GM10248 (cell line): ENCODE measurements at regions not wholly inside any gene's neighbourhood (a gene's known extent, or its start where the extent isn't known, plus 50 kb on each side); places are given as distances from the start of the nearest gene placed in this dataset.

Source experiments
- CTCF ChIA-PET: fragments of 300-600 bp; sonication (Branson Sonifier 250); formaldehyde crosslinking; extraction: SDS; loops from one replicate; lab custom pipeline; 2021; ENCODE audit warnings: antibody characterized with exemption; lab: Yijun Ruan, JAX
- POLR2A ChIA-PET: fragments of 350-650 bp; sonication (Branson Sonifier 250); formaldehyde crosslinking; extraction: SDS; loops from one replicate; lab custom pipeline; 2020; ENCODE audit warnings: antibody characterized with exemption; lab: Yijun Ruan, JAX
- DNase-seq: peaks from one replicate; pipeline ENCODE4 v3.0.0; 2012; ENCODE audit errors: extremely low spot score
- TF ChIP-seq, protein P1 (sequence below): IDR thresholded peaks from 2 replicates; pipeline ENCODE4 v1.5.1; 2012; ENCODE audit warnings: mild to moderate bottlenecking, low read depth; ENCODE audit errors: extremely low read depth, missing control alignments, control extremely low read depth

GRCh38 chr1:5220821-5221220 lies 566.4 kb downstream of the AJAP1 start:
- TF ChIP-seq, protein P1, sequence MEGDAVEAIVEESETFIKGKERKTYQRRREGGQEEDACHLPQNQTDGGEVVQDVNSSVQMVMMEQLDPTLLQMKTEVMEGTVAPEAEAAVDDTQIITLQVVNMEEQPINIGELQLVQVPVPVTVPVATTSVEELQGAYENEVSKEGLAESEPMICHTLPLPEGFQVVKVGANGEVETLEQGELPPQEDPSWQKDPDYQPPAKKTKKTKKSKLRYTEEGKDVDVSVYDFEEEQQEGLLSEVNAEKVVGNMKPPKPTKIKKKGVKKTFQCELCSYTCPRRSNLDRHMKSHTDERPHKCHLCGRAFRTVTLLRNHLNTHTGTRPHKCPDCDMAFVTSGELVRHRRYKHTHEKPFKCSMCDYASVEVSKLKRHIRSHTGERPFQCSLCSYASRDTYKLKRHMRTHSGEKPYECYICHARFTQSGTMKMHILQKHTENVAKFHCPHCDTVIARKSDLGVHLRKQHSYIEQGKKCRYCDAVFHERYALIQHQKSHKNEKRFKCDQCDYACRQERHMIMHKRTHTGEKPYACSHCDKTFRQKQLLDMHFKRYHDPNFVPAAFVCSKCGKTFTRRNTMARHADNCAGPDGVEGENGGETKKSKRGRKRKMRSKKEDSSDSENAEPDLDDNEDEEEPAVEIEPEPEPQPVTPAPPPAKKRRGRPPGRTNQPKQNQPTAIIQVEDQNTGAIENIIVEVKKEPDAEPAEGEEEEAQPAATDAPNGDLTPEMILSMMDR, result no peak
- POLR2A ChIA-PET, result no interaction called here

GRCh38 chr1:5220421-5220820 lies 566.0 kb downstream of the AJAP1 start:
- DNase-seq, result no peak
- CTCF ChIA-PET, result interaction anchor here (1.5 kb wide), 1 partner anchor 9 kb away, joined by 5 read pairs; no protein-coding TSS in a partner anchor
- POLR2A ChIA-PET, result no interaction called here
- TF ChIP-seq, protein P1, result no peak

More at GRCh38 chr1:5220821-5221220, 566.4 kb downstream of the AJAP1 start:
- CTCF ChIA-PET, result interaction anchor here (1.5 kb wide), 1 partner anchor 10 kb away, joined by 5 read pairs; no protein-coding TSS in a partner anchor
- no peak for DNase-seq

GRCh38 chr1:5200006-5200405 lies 545.6 kb downstream of the AJAP1 start:
- TF ChIP-seq, protein P1, result no peak
- POLR2A ChIA-PET, result no interaction called here
- no peak for DNase-seq
- CTCF ChIA-PET, result no interaction called here

- TF ChIP-seq, protein P1, result no peak
- CTCF ChIA-PET, result no interaction called here
- DNase-seq, result no peak
- POLR2A ChIA-PET, result no interaction called here
Observed at GRCh38 chr1:5198328-5198727, 543.9 kb downstream of the AJAP1 start.

- DNase-seq, result no peak
- ChIA-PET CTCF (no interaction called here), POLR2A (no interaction called here)
- TF ChIP-seq, protein P1, result no peak
Observed at GRCh38 chr1:5191470-5191869, 537.1 kb downstream of the AJAP1 start.

DNA sequence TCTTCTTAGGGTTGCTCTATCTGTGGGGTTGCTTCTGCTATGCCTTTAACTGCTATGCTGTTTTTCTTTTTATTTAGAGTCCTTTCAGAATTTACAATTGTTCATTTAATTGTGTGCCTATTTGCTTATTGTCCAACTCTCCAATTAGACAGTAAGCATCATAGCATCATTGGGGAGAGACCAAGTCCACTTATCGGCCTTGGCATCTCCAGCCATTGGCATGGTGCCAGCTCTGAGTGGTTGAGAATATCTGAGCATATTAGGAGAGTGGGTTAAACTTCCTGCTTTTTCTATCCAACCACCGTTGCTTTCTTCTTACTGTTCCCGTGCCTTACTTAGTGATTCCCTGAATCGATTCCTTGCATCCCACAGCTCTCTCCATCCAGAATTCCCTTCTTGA lies 535.0 kb downstream of the AJAP1 start:
- DNase-seq, result no peak
- CTCF ChIA-PET, result no interaction called here
- TF ChIP-seq, protein P1, result no peak

More for the DNA sequence above, 535.0 kb downstream of the AJAP1 start:
- POLR2A ChIA-PET, result no interaction called here
